HG02763 (cell line): ENCODE measurements at regions not wholly inside any gene's neighbourhood (a gene's known extent, or its start where the extent isn't known, plus 50 kb on each side); places are given as distances from the start of the nearest gene placed in this dataset.

Experiments
- ATAC-seq: cut with Tn5 transposase; IDR thresholded peaks from one replicate; pipeline ENCODE4 v1.9.1; 2021; ENCODE audit warnings: mild to moderate bottlenecking, moderate library complexity; ENCODE audit not compliant: unreplicated experiment

DNA sequence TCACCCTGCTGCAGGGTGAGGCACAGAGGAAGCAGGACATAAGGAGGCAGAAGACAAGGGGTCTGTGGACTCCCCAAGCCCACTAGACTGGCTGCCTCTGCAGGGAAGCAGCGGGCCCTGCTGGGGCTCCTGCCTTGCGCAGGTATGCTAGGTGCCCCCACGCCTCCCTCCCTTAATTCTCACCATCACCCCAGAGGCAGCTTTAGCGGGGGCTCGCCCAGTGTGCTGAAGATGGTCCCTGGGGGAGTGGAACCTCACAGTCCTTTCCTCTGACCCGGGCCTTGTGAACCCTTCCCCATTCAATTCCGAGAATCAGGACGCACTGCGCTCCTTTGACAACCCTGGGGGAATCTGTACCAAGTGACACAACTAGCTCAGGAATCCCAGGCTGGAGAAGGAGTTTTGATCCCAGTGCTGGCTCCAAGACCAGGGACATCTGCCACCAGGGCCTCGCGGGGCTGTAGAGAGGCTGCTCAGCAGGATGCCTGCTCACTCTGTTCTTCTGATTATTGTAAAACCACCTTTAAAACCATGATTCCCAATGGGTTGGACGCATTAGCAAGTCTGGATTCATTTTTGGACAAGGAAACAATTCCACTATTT is 468.4 kb downstream of the TCERG1L start:
- ATAC-seq, result no peak

DNA sequence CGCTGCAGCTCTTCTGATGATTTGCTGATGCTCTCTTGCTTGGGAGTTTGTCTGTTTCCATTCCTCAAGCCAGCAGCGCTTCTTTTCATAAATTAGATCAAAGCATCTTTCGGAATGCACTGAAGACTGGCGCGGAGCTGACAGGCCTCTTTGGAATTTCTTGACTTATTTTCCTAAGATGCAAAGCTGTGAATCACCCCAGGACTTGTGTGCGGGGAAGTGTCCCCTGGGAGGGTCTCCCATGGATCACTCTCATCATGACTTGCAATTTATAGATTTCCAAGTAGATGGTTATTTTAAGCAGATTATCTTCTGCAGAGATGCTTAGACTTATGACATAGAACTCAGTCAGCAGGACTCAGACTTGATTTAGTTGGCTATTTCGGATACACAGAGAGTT is 467.2 kb downstream of the TCERG1L start:
- no peak for ATAC-seq

DNA sequence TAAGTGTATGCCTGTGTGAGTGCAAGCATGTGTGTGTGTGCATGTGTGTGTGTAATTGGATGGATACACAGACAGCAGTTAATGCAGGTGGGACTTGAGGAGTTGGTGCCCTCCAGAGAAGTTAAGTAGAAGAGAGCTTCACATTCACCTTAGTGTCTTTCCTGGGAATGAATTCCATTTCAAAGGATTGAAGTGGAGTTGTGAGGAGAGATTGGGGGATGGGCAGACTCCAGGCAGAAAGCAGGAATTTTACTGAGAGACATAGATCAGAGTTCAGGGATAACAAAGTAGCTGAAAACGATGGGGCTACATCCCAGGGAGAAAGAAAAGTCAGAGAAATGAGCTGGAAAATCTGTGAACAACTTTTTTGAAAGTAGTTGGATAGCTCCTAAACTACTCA is 464.4 kb downstream of the TCERG1L start:
- no peak for ATAC-seq

DNA sequence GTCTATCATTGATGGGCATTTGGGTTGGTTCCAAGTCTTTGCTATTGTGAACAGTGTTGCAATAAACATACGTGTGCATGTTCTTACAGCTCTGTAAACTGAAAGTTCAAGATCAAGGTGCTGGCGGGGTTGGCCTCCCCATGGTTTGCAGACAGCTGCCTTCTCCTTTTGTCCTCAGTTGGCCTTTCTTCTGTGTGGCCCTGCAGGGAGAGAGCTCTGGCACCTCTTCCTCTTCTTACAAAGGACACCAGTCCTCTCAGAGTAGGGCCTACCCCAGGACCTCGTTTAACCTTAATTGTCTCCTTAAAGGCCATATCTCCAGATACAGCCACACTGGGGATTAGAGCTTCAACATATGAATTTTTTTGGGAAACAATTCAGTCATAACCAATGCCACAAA is 462.7 kb downstream of the TCERG1L start:
- no peak for ATAC-seq

DNA sequence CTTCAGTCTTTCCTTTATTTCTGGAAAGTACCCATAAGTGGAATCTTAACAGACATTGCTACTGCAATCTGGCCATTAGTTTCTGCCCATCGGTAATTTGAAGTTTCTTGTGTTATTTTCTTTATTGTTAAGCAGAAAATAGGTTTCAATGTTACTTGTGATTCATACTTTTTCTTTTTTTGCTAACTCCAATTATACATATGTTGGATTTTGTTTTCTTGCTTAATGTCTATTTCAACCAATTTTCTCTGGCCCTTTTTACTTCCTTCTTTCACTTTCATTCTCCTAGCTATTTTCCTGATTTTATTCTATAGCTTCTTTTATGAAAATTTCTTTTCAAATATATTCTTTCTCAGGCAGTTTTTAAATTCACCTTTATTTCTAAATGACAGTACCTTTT is 457.4 kb downstream of the TCERG1L start:
- no peak for ATAC-seq

DNA sequence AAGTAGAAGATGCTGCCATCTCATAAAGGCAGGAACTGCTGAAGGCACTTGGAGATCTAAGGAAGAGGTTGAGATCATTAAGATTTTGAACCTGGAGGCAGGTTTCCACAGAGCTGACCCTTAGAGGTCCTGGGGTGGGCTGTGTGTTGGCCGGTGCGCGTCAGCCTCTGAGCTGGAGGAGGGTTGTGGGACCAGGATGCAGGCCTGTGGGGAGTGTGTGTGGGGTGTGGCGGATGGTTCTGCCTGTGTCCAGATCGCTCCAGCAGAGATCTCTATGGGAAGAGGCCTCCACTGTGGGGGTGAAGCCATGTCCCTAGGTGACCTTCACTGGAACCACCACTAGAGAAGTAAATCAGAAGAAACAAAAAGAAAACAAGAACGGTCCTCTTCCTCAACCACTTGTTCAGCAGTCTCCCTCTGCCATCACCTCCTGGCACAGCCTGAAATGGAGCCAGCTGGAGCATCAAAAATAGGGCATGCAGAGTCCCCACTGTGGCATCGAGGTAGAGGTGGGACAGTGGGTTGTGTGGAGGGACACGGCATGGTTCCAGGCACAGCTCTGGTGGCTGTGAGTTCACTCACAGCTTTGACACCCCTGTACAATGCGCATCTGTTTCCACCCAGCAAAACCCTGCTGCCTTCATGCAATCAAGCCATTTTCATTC is 453.8 kb downstream of the TCERG1L start:
- ATAC-seq, result no peak

DNA sequence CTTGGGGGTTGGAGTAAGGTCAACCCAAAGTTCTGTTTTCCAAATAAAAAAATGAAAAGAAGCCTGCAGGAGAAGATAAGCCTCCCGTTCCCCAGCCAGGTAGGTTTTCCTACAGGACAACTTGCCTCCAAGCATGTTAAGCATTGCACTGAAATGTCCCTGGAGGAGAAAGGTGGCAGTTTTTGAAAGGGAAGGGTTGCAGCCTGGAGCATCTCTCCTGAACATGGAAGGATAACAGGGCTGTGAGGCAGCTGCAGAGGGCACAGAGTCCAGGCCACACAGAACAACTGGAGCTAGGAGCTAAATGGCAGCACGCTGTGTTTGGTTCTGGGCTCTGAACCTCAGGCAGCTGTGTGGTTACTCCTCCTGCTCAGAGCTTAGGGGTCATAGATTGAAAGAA is 452.9 kb downstream of the TCERG1L start:
- ATAC-seq, result no peak

DNA sequence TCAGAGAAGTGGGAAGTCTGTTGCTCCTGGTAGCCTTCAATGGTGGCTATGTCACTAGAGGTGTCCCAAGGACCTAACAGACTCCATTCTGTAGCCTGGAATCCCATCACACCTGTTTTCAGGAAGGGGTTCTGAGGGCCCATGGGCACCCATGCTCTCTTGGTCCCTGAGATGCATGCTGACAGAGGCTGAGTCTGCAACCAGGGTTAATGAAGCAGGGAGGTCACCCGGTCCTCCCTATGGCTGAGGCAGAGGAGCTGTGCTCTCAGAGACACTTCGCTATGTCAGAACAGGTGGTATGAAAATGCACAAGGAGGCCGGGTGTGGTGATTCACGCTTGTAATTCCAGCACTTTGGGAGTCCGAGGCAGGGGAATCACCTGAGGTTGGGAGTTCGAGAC is 452.1 kb downstream of the TCERG1L start:
- ATAC-seq, result no peak

DNA sequence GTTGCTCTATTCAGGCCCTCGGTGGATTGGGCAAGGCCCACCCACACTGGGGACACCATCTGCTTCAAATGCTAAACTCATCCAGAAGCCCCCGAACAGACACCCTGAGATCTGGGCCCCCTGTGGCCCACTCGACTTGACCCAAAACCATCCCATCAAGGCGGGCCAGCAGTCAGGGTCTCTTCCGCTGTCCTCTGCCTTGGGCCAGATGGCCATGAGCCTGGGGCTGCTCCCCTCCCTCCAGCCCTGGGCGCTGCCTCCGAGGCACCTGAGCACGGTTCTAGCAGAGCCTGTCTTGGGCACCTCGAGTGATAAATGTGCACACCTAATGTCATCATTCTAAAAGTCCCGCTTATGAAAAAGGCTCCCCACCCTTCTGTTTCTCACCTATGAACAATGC is 449.4 kb downstream of the TCERG1L start:
- ATAC-seq, result no peak

DNA sequence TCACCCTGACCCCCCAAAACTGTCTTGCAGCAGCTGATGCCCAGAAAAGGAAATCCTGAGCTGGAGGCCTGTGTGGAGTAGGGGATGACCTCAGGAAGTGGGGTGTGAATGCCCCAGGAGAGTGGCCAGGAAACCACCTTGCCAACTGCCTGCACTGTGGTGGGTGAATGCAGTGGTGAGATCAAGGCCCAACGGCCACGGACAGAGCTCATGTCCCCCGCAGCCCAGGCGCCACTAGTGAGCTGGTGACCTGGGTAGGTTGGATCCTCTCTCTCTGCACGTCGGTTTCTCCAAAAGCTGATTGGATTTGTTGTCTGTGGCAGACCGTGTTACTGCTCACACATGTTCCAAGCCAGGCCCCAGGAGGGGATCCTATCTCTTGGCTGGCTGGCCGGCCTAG is 448.9 kb downstream of the TCERG1L start:
- ATAC-seq, result no peak

DNA sequence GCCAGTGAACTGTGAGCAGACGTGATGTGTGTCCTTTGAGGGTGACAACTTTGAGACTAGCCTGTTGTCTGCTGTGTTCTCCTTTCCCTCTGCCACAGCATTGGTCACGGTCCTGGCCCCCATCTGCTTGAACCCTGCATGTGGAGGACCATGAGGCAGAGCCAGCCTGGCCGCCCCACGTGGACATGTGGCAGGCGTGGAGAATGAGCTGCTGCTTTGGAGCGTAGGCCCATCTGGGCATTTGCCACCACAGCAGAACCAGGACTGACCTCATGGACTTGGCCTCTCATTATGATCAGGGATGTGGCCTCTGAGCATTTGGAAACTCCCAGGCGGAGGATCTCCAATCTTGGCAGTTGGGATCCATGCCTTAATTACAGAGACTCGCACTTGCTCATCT is 448.5 kb downstream of the TCERG1L start:
- no peak for ATAC-seq

DNA sequence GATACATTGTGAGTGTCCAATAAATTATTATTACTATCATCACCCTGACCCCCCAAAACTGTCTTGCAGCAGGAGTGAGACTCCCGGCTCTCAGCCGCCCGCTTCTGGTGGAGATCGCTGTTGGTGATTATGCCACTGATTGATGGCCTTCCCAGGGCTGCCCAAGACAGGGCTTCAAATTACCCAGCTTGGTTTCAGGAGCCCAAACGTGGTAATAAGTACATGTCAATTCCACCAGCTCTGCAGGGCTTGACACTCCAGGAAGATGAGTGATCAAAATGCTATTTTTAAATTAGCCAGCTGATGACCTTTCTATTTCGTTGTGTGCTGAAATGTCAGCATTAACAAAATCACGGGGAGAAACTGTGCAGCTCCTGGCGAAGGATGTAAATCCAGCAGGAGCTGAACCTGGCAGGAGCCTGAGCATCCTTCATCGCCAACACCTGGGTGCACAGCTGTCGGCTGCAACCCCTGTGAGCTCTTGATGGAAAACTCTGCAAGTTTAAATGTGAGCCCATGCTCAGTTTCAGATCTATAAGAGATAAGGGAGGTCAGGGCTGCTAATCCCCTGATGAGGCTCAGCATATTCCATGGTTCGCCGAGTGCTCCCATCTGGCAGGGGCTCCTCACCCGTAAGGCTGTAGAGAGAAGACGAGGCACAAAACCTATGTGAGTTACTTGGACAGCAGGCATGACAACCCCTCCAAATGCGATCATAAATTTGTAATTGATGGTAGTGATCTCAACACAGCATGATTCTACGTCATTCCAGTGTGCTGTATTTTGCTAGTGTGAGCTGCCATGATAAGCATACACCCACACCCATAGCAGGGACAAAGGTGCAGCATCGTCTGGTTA is 446.3 kb downstream of the TCERG1L start:
- ATAC-seq, result no peak

DNA sequence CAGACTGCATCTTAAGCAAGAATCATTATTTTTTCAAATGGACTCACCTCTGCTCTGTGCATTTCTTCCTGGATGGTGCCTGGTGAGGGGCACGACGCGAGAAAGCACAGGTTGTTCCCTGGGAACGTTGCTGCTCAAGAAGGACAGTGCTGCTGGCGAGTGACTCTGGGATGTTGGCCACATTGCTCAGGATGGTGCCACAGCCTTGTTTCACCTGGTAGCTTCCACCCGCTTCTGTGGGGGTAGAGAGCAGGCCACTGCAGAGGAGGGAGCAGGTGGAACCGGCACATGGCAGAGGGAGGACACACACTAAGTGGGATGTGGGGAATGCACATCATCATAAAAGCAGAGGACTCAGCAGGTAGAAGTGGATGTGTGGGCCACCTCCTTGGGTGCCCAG is 444.7 kb downstream of the TCERG1L start:
- ATAC-seq, result no peak

DNA sequence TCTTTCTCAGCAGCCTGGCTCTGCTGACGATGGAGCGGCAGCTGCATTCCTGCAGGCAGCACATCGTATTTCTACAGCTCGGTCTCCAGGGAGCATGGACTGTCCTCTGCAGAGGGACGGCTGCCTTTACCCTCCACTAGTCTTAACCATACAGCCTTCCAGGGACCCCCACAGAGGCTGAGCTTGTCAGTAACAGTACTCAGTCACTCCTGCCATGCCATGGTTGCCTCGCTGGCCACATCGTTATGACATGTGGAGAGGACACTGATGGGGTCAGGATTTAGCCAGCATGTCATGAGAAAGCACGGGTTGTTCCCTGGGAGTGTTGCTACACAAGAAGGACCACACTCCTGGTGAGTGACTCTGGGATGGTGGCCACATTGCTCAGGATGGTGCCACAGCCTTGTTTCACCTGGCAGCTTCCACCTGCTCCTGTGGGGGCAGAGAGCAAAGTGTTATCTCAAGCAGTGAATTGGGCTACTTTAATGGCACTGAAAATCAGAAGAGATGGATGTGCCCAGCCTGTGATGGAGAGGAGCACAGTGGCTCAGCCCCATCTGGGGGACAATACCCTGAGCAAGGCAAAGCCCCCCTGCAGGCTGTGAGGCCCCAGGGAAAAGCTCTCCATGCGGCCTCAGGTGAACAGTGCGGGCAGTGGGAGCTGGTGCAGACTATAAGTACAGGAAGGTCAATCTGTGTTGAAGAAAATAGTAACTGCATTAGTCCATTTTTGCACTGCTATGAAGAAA is 443.9 kb downstream of the TCERG1L start:
- no peak for ATAC-seq

DNA sequence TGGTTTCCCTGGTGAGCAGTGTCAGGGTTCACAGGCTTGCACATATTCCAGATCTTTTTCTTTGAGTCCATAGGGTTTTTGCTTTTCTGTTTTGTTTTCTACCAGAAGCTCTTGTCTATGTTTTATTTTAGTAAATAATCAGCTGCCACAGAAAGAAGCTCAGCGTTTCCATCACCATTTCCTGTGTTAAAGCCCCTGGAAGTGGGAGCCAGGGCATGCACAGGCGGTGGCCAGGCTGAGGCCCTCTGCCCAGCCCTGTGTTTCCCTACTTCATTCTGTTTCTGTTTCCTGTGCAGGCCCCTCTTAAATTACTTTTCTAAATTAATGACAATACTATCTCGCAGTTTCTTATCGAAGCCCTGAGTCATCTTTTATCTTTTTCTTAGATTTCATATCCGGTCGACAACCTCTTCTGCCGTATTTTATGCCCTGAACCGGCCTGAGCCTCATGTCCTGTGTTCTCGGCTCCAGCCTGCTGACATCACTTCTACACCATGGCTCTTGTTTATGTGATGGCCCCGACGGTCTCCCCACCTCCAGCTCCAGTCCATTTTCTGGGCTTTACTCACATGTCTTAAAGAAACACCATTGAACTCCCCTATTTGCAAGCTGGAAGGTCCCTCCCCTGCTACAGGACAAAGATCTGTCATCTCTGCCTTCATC is 442.2 kb downstream of the TCERG1L start:
- ATAC-seq, result no peak

DNA sequence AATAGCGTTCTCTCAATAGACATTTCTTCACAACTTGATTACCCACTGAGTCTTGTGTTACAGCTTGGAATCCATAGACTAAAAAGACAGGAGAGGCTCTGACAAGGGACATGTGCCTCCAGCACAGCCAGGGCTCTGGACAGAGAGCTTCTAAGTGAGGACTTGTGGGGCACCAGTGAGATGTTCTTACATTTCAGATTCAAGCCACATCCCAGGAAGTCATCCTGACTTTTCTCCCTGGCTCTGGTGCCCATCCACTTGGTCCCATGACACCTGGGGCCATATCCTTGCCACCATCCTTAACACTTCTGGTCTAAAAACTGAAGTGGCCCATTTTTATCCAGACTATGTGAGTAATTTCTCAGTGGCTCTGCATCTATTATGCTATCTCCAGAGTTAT is 440.1 kb downstream of the TCERG1L start:
- no peak for ATAC-seq

DNA sequence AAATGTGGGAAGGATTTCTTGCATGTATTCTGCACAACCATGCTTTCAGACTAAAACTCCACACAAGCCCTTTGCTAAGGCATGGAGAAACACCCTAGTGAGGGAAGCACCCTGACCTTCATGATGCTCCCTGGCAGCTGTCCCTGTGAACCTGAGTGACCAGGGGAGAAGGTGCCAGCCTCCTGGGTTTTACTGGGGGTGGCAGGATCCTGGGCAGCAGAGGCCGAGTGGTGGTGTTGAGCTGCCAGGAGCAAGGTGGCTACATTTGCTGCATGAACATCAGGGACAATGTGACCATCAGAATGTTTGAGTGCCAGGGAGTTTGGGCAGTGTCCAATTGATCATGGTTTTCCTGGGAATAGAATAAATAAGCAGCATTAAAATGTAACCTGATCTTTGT is 437.9 kb downstream of the TCERG1L start:
- no peak for ATAC-seq

DNA sequence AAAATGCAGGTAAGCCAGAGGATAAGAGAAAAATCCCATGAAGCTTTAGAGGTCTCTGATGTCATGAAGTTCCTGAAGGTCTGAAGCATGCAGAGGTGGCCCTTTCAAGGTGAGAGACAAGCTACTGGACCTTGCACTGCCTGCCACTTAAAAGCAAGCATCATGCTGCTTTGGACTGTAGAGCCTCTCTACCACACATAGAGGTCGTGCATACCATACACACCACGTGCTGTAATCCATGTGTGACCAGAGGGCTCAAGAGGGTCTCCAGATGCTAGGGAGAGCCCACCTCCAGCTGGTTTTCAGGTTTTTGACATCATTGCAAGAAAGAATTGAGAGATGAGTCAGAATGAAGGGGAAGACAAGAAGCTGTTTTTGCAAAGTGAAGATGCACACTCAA is 436.4 kb downstream of the TCERG1L start:
- no peak for ATAC-seq

DNA sequence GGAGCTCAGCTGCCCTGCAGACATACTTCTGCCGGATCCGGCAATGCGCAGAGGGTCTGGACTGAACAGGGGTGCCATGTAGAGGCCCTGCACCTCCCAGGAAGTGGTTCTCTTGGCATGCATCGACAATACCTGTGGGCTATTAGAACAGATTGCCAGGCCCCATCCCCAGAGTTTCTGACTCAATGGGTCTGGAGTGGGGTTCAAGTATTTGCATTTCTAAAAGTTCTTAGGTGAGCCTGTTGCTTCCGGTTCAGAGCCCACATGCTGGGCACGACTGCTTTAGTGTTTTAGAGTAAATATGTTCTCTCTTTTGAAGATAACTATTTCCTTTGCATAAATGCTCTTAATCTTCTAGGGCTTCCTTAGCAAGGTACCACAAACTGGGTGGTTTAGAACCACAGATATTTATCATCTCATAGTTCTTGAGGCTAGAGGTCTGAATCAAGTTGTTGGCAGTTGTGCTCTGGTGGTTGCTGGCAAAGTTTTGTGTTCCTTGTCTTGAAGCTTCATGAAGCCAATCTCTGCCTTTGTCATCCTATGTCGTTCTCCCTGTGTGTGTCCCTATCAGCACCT is 435.5 kb downstream of the TCERG1L start:
- ATAC-seq, result no peak

DNA sequence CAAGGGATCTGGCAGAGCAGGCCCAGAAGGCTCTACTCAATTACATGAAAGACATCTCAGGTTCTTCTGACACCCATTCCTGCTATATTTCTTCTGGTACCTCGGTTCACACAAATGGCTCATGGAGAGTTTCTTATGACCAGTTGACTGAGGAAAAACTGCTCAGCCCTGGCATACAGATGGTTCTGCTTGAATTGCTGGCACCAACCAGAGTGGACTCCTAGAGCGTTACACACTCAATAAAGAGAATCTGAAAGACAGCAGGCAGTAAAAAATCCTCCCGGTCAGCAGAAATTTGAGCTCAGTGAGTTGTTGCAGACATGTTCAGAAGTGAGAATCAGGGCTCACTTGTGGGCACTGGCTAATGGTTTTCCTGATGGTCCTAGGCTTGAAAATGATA is 434.4 kb downstream of the TCERG1L start:
- ATAC-seq, result no peak

DNA sequence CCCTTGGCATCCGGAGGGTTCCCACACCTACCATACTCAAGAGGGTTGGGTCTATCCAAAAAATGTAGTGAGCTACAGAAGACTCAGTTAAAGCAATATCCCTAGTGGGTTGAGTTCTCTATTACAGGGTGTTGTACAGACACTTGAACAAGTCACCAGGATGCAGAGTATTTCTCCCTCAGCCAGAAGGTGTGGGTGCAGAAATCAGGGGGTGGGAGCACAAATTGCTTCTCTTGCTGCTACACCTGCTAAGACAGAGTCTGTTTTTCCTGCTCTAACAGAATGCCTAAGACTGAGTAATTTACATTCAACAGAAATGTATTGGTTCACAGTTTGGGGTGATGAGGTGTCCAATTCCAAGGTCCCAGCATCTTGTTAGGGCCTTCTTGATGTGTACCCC is 433.4 kb downstream of the TCERG1L start:
- ATAC-seq, result no peak
